Epithelial cell of proximal tubule (primary cell): ENCODE measurements at regions not wholly inside any gene's neighbourhood (a gene's known extent, or its start where the extent isn't known, plus 50 kb on each side); places are given as distances from the start of the nearest gene placed in this dataset.

Experiments used
- DNase-seq: peaks from one replicate; pipeline ENCODE4 v3.0.0-alpha.2; 2011; ENCODE audit warnings: low read depth
- H3K4me3 ChIP-seq: 2 replicates; pipeline ENCODE4 v1.5.1; 2011; ENCODE audit warnings: low read depth, mild to moderate bottlenecking, low read length
- TF ChIP-seq, protein P1 (sequence below): conservative IDR thresholded peaks from 2 replicates; pipeline ENCODE4 v1.5.1; 2012; ENCODE audit warnings: low read depth, mild to moderate bottlenecking, low read length

DNA sequence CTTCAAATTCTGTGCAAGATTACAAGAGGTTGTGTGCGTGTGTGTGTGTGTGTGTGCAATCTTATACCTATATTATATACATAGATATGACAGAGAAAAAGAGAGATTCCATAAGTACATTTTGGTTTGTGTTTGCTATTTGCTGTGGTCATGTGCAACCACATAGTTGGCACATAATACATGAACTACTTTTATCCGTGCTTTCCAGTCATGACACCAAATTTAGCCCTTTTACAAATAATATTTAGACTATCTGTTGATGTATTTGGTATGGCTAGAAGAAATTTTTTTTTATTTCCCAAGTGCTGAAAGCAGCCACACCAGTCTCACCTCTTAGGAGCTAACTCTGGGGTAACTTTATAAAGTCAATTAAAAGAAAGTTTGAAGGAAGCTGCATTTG lies 63.5 kb upstream of the EGFR start:
- DNase-seq: no peak
- TF ChIP-seq, protein P1, sequence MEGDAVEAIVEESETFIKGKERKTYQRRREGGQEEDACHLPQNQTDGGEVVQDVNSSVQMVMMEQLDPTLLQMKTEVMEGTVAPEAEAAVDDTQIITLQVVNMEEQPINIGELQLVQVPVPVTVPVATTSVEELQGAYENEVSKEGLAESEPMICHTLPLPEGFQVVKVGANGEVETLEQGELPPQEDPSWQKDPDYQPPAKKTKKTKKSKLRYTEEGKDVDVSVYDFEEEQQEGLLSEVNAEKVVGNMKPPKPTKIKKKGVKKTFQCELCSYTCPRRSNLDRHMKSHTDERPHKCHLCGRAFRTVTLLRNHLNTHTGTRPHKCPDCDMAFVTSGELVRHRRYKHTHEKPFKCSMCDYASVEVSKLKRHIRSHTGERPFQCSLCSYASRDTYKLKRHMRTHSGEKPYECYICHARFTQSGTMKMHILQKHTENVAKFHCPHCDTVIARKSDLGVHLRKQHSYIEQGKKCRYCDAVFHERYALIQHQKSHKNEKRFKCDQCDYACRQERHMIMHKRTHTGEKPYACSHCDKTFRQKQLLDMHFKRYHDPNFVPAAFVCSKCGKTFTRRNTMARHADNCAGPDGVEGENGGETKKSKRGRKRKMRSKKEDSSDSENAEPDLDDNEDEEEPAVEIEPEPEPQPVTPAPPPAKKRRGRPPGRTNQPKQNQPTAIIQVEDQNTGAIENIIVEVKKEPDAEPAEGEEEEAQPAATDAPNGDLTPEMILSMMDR: no peak
- H3K4me3 ChIP-seq: no peak overlapping the region

DNA sequence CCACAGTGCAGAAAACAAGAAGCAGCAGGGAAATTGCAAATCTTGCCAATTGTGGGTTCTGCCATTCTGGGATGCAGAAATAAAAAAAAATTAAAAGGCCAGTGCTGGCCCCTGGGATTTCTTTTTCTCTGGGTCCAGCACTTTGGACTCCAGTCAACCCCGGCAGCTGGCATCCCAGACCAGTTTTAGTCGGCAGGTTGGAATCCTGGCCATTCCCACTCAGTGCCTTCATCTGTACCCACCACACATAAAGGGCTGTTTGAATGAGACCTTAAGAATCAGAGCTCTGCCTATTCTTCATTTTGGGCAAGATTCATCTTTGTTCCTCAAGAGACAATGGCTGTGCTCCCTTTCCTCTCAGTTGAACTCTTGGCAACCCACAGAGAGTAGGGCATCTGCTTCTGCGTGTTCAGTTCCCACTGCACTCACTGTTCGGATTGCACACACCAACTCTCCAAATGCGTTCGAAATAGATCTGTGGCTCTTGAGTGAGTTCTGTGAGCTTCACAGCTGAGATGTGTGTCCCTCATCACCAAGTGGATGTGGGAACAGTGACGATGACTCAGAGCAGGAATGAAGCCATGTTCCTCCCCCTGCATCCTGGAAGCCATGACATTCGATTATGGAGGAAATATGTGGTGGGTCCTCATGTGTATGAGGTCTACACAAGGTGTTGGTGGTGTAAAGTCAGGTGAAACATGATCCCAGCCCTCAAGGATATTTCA lies 63.0 kb upstream of the EGFR start:
- no peak overlapping the region for H3K4me3 ChIP-seq
- TF ChIP-seq, protein P1: no peak
- no peak for DNase-seq

DNA sequence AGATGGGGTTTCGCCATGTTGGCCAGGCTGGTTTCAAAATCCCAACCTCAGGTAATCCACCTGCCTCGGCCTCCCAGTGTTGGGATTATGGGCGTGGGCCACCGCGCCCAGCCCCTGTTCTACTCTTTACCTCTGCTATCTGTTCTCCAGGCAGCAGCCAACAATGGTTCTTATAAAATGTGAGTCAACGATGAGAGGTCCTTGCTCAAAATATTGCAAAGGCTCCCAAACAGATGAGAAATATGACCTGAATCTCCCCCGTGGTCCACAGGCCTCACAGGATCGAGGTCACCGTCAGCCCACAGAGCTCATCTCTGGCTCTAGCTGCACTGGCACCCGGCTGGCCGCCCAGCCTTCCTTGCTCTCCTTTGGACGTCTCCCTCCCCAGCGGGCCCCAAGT lies 62.0 kb upstream of the EGFR start:
- TF ChIP-seq, protein P1: no peak
- no peak for DNase-seq
- no peak overlapping the region for H3K4me3 ChIP-seq

DNA sequence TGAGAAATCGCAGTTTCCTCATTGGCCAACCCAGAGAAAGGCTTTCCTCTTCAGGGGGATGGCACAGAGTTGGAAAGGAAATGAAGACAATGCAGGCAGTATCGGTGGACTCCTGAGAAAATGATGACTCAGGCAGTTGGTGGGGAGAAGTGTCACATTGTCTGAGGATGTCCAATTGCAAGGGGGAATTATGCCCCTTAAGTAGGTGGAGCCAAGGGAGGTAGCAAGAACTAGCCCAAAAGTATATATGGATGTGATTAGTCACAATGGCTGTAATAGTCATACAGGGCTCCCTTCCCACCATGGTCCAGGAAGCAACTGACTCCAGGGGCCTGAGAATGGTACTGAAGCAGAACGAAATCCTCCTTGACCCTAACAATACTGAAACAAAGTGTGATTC lies 58.3 kb upstream of the EGFR start:
- peak; percentile 68 for DNase-seq
- TF ChIP-seq, protein P1: no peak
- no peak overlapping the region for H3K4me3 ChIP-seq

DNA sequence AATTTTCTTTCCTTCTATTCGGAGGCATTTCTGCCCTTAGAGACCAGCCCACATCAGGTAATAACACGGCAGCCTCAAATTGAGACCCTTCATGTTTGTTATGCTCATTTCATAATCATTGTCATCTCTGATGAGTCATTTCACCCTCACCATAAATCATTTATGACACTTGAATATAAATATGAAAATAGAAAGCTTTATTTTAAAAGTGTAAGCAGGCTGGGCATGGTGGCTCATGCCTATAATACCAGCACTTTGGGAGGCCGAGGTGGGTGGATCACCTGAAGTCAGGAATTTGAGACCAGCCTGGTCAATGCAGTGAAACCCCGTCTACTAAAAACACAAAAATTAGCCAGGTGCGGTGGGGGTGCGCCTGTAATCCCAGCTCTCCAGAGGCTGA lies 57.4 kb upstream of the EGFR start:
- TF ChIP-seq, protein P1: no peak
- H3K4me3 ChIP-seq: no peak overlapping the region
- DNase-seq: no peak

DNA sequence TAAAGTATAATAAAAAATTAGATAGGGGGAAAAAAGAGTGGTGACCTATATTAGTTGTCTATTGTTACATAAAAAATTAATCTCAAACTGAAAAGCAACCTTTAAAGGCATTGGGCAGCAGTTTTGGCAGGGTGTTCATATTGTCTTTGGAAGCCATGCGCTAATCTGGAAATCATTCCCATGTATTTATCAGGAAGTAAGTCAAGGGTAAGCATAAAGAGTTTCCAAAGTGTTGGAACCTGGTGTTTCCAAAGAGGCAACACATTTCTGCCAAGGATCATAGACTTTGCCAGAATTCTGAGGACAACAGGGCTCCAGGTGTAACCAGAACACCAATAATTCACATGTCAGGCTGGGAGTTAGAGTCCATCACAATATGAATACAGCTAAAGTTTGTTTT lies 55.7 kb upstream of the EGFR start:
- no peak overlapping the region for H3K4me3 ChIP-seq
- DNase-seq: no peak
- TF ChIP-seq, protein P1: no peak

DNA sequence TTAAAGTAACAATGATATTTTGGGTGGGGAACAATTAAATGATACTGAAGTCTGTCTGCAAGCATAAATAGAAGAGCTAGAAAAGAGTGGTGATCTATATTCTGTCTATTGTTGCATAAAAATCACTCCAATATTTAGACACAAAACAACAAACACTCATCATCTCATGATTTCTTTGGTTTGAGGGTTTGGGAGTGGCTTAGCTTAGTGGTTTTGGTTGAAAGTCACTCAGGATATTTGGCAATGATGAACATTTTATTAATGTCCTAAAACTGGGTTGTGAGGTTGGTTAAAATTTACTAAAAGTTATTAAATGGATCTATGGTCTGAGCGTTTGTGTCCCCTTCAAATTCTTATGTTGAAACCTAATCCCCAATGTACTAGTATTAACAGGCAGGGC lies 54.7 kb upstream of the EGFR start:
- TF ChIP-seq, protein P1: no peak
- DNase-seq: no peak
- H3K4me3 ChIP-seq: no peak overlapping the region
